Right atrium auricular region (tissue), 2 donors: ENCODE measurements at regions not wholly inside any gene's neighbourhood (a gene's known extent, or its start where the extent isn't known, plus 50 kb on each side); places are given as distances from the start of the nearest gene placed in this dataset.
"Not testable (repeated sequence)": the region's sequence is repeated elsewhere in the genome, so short reads cannot be mapped to it uniquely, and the experiment has no call there.

ENCODE experiments used
- DNase-seq: peaks from one replicate; pipeline ENCODE4 v3.0.0-alpha.2; 2019; ENCODE audit warnings: low spot score
- H3K27ac ChIP-seq, 2 donors: fragments of 200-600 bp; sonication (generic); 1 replicate in 1 of 2; 2 replicates in 1 of 2; pipeline ENCODE4 v1.5.1; 2016 to 2019
- H3K27me3 ChIP-seq, 2 donors: fragments of 200-600 bp; sonication (generic); one replicate each; pipeline versions ENCODE4 v1.5.1 to v1.6.0; 2017 to 2019
- H3K36me3 ChIP-seq: fragments of 200-600 bp; sonication (generic); one replicate; pipeline ENCODE4 v1.5.1; 2016
- H3K4me1 ChIP-seq, 2 donors: fragments of 200-600 bp; sonication (generic); one replicate each; pipeline versions ENCODE4 v1.5.1 to v1.6.0; 2017 to 2019
- H3K4me3 ChIP-seq, 2 donors: fragments of 200-600 bp; sonication (generic); 1 replicate in 1 of 2; 2 replicates in 1 of 2; pipeline ENCODE4 v1.5.1; 2017 to 2019; ENCODE audit warnings: mild to moderate bottlenecking in 1 of 2, moderate library complexity in 1 of 2
- H3K9me3 ChIP-seq, 2 donors: fragments of 200-600 bp; sonication (generic); one replicate each; pipeline ENCODE4 v1.5.1; 2019
- TF ChIP-seq, protein P1 (sequence below), 2 donors: fragments of 200-600 bp; sonication (generic); IDR thresholded peaks; one replicate each; pipeline ENCODE4 v1.5.1; 2019; ENCODE audit warnings: antibody characterized with exemption in 2 of 2

DNA sequence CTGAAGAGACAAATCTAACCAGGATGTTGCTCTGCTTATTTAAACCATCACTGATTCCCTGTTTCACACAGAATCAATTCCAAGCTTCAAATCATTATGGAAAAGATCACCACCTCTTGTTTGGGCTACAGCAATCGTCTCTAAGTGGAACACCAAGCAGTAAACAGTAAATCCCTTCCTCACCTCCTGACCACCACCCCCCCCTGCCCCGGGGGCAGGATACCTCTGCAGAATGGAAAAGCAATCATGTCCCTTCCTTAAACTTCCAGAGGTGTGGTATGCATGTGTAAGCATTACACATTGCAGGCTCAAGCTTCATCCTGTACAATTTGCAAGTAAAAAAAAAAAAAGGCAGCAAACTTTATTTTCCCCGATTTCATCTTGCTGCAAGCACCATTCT lies 373.8 kb downstream of the NPIPA8 start:
- no peaks in the 10 kb centered on the region for H3K36me3 ChIP-seq
- TF ChIP-seq, protein P1, sequence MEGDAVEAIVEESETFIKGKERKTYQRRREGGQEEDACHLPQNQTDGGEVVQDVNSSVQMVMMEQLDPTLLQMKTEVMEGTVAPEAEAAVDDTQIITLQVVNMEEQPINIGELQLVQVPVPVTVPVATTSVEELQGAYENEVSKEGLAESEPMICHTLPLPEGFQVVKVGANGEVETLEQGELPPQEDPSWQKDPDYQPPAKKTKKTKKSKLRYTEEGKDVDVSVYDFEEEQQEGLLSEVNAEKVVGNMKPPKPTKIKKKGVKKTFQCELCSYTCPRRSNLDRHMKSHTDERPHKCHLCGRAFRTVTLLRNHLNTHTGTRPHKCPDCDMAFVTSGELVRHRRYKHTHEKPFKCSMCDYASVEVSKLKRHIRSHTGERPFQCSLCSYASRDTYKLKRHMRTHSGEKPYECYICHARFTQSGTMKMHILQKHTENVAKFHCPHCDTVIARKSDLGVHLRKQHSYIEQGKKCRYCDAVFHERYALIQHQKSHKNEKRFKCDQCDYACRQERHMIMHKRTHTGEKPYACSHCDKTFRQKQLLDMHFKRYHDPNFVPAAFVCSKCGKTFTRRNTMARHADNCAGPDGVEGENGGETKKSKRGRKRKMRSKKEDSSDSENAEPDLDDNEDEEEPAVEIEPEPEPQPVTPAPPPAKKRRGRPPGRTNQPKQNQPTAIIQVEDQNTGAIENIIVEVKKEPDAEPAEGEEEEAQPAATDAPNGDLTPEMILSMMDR (IDR thresholded peaks at IDR 0.05): no peak
- no peak for DNase-seq
- H3K4me1 ChIP-seq: no peaks in the 10 kb centered on the region
- H3K27me3 ChIP-seq: no peaks in the 10 kb centered on the region
- no peak overlapping the region for H3K27ac ChIP-seq
- no peaks in the 10 kb centered on the region for H3K9me3 ChIP-seq
- no peak overlapping the region for H3K4me3 ChIP-seq

DNA sequence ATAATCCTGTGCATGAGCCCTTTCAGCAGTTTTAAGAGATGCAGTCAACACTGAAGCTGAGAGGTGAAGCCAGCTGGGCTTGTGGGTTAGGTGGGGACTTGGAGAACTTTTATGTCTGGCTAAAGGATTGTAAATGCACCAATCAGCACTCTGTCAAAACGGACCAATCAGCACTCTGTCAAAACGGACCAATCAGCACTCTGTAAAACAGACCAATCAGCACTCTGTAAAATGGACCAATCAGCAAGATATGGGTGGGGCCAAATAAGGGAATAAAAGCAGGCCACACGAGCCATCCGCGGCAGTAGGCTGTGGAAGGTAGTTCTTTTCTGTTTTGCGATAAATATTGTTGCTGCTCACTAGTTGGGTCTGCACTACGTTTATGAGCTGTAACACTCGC lies 374.7 kb downstream of the NPIPA8 start:
- H3K4me1 ChIP-seq, H3K4me3 ChIP-seq, H3K36me3 ChIP-seq, DNase-seq, H3K27me3 ChIP-seq, H3K9me3 ChIP-seq, H3K27ac ChIP-seq: not testable (repeated sequence)

DNA sequence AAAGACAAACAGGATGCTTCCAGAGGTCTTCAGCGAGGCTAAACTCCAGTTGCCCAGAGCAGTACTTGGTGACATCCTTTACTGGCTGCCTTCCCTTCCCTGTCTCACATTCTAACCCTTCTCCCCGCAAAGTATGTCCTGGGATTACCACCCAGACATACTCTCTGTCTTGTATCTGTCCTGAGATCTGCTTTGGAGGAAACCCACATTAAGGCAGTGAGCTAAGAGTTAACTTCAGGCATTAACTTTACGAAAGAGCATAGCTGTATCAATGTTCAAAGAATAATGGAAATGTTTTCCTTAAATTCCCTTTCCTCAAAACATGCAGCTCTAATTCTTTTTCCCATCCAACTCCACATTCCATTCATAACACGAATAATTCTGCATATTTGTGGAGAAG lies 385.2 kb downstream of the NPIPA8 start:
- Histone ChIP-seq H3K27me3 (no peaks in the 10 kb centered on the region), H3K36me3 (no peaks in the 10 kb centered on the region), H3K4me3 (no peak overlapping the region), H3K27ac (no peak overlapping the region), H3K9me3 (no peaks in the 10 kb centered on the region), H3K4me1 (no peaks in the 10 kb centered on the region)
- TF ChIP-seq, protein P1 (IDR thresholded peaks at IDR 0.05): no peak
- DNase-seq: no peak

DNA sequence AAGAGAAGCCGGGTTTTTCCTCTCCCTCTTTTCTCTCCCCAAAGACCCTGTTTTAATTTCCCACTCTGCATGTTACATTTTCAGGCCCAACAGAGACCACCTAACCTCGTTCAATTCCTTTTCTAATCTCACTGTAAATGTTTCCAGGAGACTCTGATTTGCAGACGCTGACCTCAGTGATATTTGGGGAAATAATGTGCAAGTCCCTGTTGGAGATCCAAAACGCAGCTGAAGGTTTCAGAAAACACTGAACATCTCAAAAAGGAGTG lies 386.6 kb downstream of the NPIPA8 start:
- TF ChIP-seq, protein P1 (IDR thresholded peaks at IDR 0.05): no peak
- Histone ChIP-seq H3K4me3 (no peak overlapping the region), H3K9me3 (no peaks in the 10 kb centered on the region), H3K4me1 (no peaks in the 10 kb centered on the region), H3K27ac (no peak overlapping the region), H3K27me3 (no peaks in the 10 kb centered on the region), H3K36me3 (no peaks in the 10 kb centered on the region)
- no peak for DNase-seq

DNA sequence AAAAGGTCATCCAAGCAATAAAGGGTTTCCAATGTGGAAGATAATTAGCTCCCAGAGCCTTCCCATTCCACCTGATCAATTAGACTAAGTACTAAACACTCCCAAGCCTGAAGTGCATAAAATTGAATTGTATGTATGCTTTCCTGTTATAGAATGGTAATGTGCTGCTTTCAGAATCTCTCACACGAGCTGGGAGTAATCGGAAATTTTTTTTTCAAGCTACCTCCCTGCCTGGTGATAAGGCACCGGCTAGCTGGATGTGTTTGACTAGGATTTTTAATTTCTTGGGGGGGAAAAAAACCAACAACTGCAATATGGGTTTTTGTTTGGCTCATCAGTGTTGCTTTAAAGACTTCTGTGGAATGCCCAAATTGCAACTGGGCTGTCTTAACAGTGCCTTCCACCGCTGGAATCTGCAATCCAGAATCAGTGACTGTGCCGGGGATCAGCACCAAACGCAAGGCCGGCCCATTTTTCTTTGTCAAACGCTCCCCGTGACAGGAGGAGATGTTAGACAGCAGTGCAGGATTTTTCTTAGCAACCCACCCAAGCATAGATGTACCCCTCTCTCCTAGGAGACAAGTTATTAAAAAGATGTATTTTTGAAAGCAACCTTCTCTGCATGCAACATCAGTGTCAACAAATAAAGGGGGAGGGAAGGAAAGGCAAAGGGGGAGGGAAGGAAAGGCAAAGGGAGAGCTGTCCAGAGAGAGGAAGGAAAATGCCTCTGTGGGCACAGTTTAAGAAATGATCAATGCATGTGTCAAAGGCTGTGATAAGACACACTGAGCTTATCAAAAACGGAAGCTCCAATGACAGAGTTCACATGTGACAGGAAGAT lies 387.2 kb downstream of the NPIPA8 start:
- H3K4me3 ChIP-seq: no peak overlapping the region
- H3K36me3 ChIP-seq: no peaks in the 10 kb centered on the region
- TF ChIP-seq, protein P1 (IDR thresholded peaks at IDR 0.05): no peak
- no peak overlapping the region for H3K27ac ChIP-seq
- H3K27me3 ChIP-seq: no peaks in the 10 kb centered on the region
- no peaks in the 10 kb centered on the region for H3K4me1 ChIP-seq
- H3K9me3 ChIP-seq: no peaks in the 10 kb centered on the region
- no peak for DNase-seq

DNA sequence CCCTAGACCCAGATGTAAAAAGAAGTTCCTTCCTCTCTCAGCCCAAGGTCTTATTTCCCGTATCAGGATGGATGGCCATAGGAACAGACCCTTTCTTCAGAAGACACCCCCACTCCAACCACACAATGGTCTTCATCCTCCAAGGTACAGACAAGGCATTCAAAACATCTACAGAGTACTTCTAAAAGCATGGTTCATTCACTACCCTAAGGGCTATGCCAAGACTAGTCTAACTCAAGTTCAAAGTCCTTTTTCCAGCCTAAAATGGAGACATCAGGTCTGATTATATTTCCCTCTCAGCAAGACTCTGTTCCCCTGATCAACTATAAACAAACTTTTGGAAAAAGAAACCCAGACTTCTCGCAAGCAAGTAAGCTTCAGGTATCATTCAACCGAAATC lies 388.9 kb downstream of the NPIPA8 start:
- Histone ChIP-seq H3K36me3 (no peaks in the 10 kb centered on the region), H3K4me3 (no peak overlapping the region), H3K27ac (no peak overlapping the region), H3K27me3 (no peaks in the 10 kb centered on the region), H3K9me3 (no peaks in the 10 kb centered on the region), H3K4me1 (no peaks in the 10 kb centered on the region)
- TF ChIP-seq, protein P1 (IDR thresholded peaks at IDR 0.05): no peak
- DNase-seq: no peak
